ENCODE measurements at regions not wholly inside any gene's neighbourhood (a gene's known extent, or its start where the extent isn't known, plus 50 kb on each side); places are given as distances from the start of the nearest gene placed in this dataset.

DNA sequence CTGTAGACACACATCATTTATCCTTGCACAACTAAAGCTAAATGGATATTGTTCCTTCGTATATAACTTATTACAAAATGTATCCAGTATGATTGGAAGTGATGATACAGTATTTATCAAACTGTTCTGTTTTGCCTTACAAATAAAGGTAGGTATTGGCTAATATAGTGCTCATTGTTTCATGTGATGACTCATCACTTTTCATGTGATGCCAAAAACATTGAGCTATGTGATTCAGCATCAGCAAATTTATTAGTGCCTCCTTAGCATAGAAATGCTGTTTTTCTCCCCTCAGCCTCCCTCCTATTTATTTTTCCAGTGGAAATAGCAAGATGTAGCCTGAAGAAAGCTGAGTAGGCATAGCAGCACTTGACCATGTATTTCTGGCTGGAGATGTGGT lies 228.6 kb upstream of the LYPLAL1 start:
- no peak for TF ChIP-seq EZH2 (IDR thresholded peaks at IDR 0.05; ENCODE audit: low read length, missing control alignments)
- TF ChIP-seq, protein P1, sequence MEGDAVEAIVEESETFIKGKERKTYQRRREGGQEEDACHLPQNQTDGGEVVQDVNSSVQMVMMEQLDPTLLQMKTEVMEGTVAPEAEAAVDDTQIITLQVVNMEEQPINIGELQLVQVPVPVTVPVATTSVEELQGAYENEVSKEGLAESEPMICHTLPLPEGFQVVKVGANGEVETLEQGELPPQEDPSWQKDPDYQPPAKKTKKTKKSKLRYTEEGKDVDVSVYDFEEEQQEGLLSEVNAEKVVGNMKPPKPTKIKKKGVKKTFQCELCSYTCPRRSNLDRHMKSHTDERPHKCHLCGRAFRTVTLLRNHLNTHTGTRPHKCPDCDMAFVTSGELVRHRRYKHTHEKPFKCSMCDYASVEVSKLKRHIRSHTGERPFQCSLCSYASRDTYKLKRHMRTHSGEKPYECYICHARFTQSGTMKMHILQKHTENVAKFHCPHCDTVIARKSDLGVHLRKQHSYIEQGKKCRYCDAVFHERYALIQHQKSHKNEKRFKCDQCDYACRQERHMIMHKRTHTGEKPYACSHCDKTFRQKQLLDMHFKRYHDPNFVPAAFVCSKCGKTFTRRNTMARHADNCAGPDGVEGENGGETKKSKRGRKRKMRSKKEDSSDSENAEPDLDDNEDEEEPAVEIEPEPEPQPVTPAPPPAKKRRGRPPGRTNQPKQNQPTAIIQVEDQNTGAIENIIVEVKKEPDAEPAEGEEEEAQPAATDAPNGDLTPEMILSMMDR (conservative IDR thresholded peaks at IDR 0.05 in 1 of 2, IDR thresholded peaks at IDR 0.05 in 1 of 2; ENCODE audit: low read depth in 1 of 2, low read length in 2 of 2), result no peak
